T-helper 9 cell (primary cell): ENCODE measurements at regions not wholly inside any gene's neighbourhood (a gene's known extent, or its start where the extent isn't known, plus 50 kb on each side); places are given as distances from the start of the nearest gene placed in this dataset.
"Not testable (repeated sequence)": the region's sequence is repeated elsewhere in the genome, so short reads cannot be mapped to it uniquely, and the experiment has no call there.

Source experiments
- DNase-seq: peaks from one replicate; pipeline ENCODE4 v3.0.0-alpha.2; 2020

GRCh38 chr1:213600879-213601278 lies 386.9 kb upstream of the PROX1 start:
- DNase-seq: no peak

GRCh38 chr1:213601705-213602104 lies 386.1 kb upstream of the PROX1 start:
- not testable (repeated sequence) for DNase-seq

- no peak for DNase-seq
Observed at GRCh38 chr1:213602796-213603486, 384.8 kb upstream of the PROX1 start.

- DNase-seq: no peak
Observed at GRCh38 chr1:213604477-213604876, 383.3 kb upstream of the PROX1 start.

- DNase-seq: no peak
Observed at GRCh38 chr1:213605732-213606131, 382.0 kb upstream of the PROX1 start.

- DNase-seq: no peak
Observed at GRCh38 chr1:213606252-213606820, 381.4 kb upstream of the PROX1 start.

- no peak for DNase-seq
Observed at GRCh38 chr1:213613549-213613948, 374.2 kb upstream of the PROX1 start.

GRCh38 chr1:213615226-213615916 lies 372.4 kb upstream of the PROX1 start:
- DNase-seq: no peak

- DNase-seq: no peak
Observed at GRCh38 chr1:213617133-213617532, 370.6 kb upstream of the PROX1 start.

GRCh38 chr1:213618094-213618493 lies 369.7 kb upstream of the PROX1 start:
- DNase-seq: no peak

- no peak for DNase-seq
Observed at GRCh38 chr1:213619026-213619425, 368.7 kb upstream of the PROX1 start.

GRCh38 chr1:213621077-213621476 lies 366.7 kb upstream of the PROX1 start:
- no peak for DNase-seq

- no peak for DNase-seq
Observed at GRCh38 chr1:213622365-213623063, 365.3 kb upstream of the PROX1 start.

GRCh38 chr1:213623064-213623581 lies 364.6 kb upstream of the PROX1 start:
- DNase-seq: no peak

GRCh38 chr1:213623862-213624261 lies 363.9 kb upstream of the PROX1 start:
- DNase-seq: no peak

GRCh38 chr1:213636778-213637177 lies 351.0 kb upstream of the PROX1 start:
- DNase-seq: not testable (repeated sequence)

- no peak for DNase-seq
Observed at GRCh38 chr1:213641312-213641711, 346.5 kb upstream of the PROX1 start.

GRCh38 chr1:213643360-213643759 lies 344.4 kb upstream of the PROX1 start:
- DNase-seq: no peak

- DNase-seq: no peak
Observed at GRCh38 chr1:213647864-213648650, 339.7 kb upstream of the PROX1 start.

- no peak for DNase-seq
Observed at GRCh38 chr1:213649373-213649772, 338.4 kb upstream of the PROX1 start.

GRCh38 chr1:213650603-213651002 lies 337.2 kb upstream of the PROX1 start:
- no peak for DNase-seq

GRCh38 chr1:213651077-213651476 lies 336.7 kb upstream of the PROX1 start:
- no peak for DNase-seq
